A549 (cell line): ENCODE measurements at regions not wholly inside any gene's neighbourhood (a gene's known extent, or its start where the extent isn't known, plus 50 kb on each side); places are given as distances from the start of the nearest gene placed in this dataset.

ENCODE experiments used
- ATAC-seq, 2 experiments: fragments of 200-7000 bp in 1 of 2; fragments of >200 bp in 1 of 2; cut with Nextera tagmentation in 1 of 2; cut with Tn5 transposase in 1 of 2; 3 replicates each; pipeline versions ENCODE4 v1.8.0 to v1.9.1; 2018 to 2020; ENCODE audit warnings: mild to moderate bottlenecking in 1 of 2, moderate library complexity in 1 of 2
- CTCF ChIA-PET: fragments of 300-600 bp; sonication (Branson Sonifier 250); formaldehyde crosslinking; extraction: SDS; loops from one replicate; lab custom pipeline; 2021; ENCODE audit warnings: antibody characterized with exemption, inconsistent platforms; lab: Yijun Ruan, JAX
- POLR2A ChIA-PET: fragments of 350-600 bp; formaldehyde crosslinking; extraction: SDS; loops from one replicate; lab custom pipeline; 2021; ENCODE audit warnings: antibody characterized with exemption, inconsistent platforms; lab: Yijun Ruan, JAX
- DNase-seq, 2 experiments: peaks; one replicate each; pipeline versions ENCODE4 v3.0.0 to v3.0.0-alpha.2; 2011 to 2016; ENCODE audit warnings: low read depth in 1 of 2, low spot score in 1 of 2
- FAIRE-seq: peaks from 2 replicates; lab custom pipeline; 2011; peaks lifted over from hg19 to GRCh38; lab: Jason Lieb, UNC
- H3K27ac ChIP-seq, 2 experiments: fragments of >200 bp; sonication (Bioruptor Twin); formaldehyde crosslinking; 3 replicates each; pipeline ENCODE4 v1.5.1; 2016 to 2017
- H3K4me1 ChIP-seq: fragments of >200 bp; sonication (Bioruptor Twin); formaldehyde crosslinking; 3 replicates; pipeline ENCODE4 v1.6.1; 2016
- H3K4me2 ChIP-seq: fragments of >200 bp; sonication (Bioruptor Twin); formaldehyde crosslinking; 3 replicates; pipeline ENCODE4 v1.6.1; 2016
- H3K4me3 ChIP-seq: fragments of >200 bp; sonication (Bioruptor Twin); formaldehyde crosslinking; 3 replicates; pipeline ENCODE4 v1.5.1; 2016
- H3K9me3 ChIP-seq: fragments of >200 bp; sonication (Bioruptor Twin); formaldehyde crosslinking; 3 replicates; pipeline ENCODE4 v1.6.1; 2016
- ATOH8 ChIP-seq: fragments of 250-450 bp; sonication (Bioruptor Pico); IDR thresholded peaks from 2 replicates; pipeline ENCODE4 v1.5.0; 2020; ENCODE audit warnings: low read depth, mild to moderate bottlenecking, moderate library complexity
- CBX2 ChIP-seq: fragments of 200-600 bp; sonication (generic); IDR thresholded peaks from 2 replicates; pipeline ENCODE4 v1.6.1; 2016; ENCODE audit warnings: low read depth, mild to moderate bottlenecking, borderline replicate concordance
- CEBPB ChIP-seq, 2 experiments: fragments of >200 bp in 1 of 2; sonication (Bioruptor Twin) in 1 of 2; formaldehyde crosslinking in 1 of 2; IDR thresholded peaks; 2 replicates each; pipeline ENCODE4 v1.6.1; 2012 to 2016
- E2F6 ChIP-seq: IDR thresholded peaks from 2 replicates; pipeline ENCODE4 v1.6.1; 2012; ENCODE audit warnings: low read depth, borderline replicate concordance
- HEYL ChIP-seq: fragments of 250-450 bp; sonication (Bioruptor Pico); IDR thresholded peaks from 2 replicates; pipeline ENCODE4 v1.8.0; 2021; ENCODE audit warnings: mild to moderate bottlenecking, moderate library complexity
- HOXA7 ChIP-seq: fragments of 250-450 bp; sonication (Bioruptor Pico); IDR thresholded peaks from 2 replicates; pipeline ENCODE4 v1.5.0; 2020; ENCODE audit warnings: mild to moderate bottlenecking, moderate library complexity
- JUN ChIP-seq, 2 experiments: fragments of >200 bp; sonication (Bioruptor Twin); formaldehyde crosslinking; IDR thresholded peaks; 2 replicates in 1 of 2; 3 replicates in 1 of 2; pipeline ENCODE4 v1.6.1; 2016 to 2017
- KDM5A ChIP-seq: fragments of 200-600 bp; sonication (generic); IDR thresholded peaks from 2 replicates; pipeline ENCODE4 v1.6.1; 2016; ENCODE audit warnings: antibody characterized with exemption, mild to moderate bottlenecking
- MAFK ChIP-seq: fragments of 450-650 bp; IDR thresholded peaks from 2 replicates; pipeline ENCODE4 v1.6.1; 2014; ENCODE audit not compliant: partially characterized antibody
- NR3C1 ChIP-seq: fragments of >200 bp; sonication (Bioruptor Twin); formaldehyde crosslinking; IDR thresholded peaks from 3 replicates; pipeline ENCODE4 v1.6.1; 2017
- PBX3 ChIP-seq: IDR thresholded peaks from 2 replicates; pipeline ENCODE4 v1.6.1; 2012
- RARB ChIP-seq: fragments of 250-450 bp; sonication (Bioruptor Pico); IDR thresholded peaks from 2 replicates; pipeline ENCODE4 v1.8.0; 2021; ENCODE audit warnings: mild to moderate bottlenecking, moderate library complexity
- REST ChIP-seq: fragments of 200-600 bp; sonication (generic); IDR thresholded peaks from 2 replicates; pipeline ENCODE4 v1.6.1; 2016; ENCODE audit warnings: antibody characterized with exemption, mild to moderate bottlenecking, moderate library complexity
- RNF2 ChIP-seq: fragments of 200-600 bp; sonication (generic); IDR thresholded peaks from 2 replicates; pipeline ENCODE4 v1.6.1; 2016; ENCODE audit warnings: low read depth, mild to moderate bottlenecking, antibody characterized with exemption, moderate library complexity, borderline replicate concordance
- SMC3 ChIP-seq: fragments of >200 bp; sonication (Bioruptor Twin); formaldehyde crosslinking; IDR thresholded peaks from 3 replicates; pipeline ENCODE4 v1.6.1; 2018; ENCODE audit warnings: inconsistent platforms
- SREBF2 ChIP-seq: fragments of 450-650 bp; IDR thresholded peaks from 2 replicates; pipeline ENCODE4 v1.6.1; 2014; ENCODE audit warnings: mild to moderate bottlenecking, moderate library complexity
- TFCP2L1 ChIP-seq: fragments of 250-450 bp; sonication (Bioruptor Pico); IDR thresholded peaks from 2 replicates; pipeline ENCODE4 v1.5.0; 2021; ENCODE audit warnings: mild to moderate bottlenecking
- TP53 ChIP-seq: fragments of 250-450 bp; sonication (Bioruptor Pico); IDR thresholded peaks from 2 replicates; pipeline ENCODE4 v1.5.0; 2021; ENCODE audit warnings: mild to moderate bottlenecking, moderate library complexity
- ZC3H11A ChIP-seq: fragments of 450-650 bp; IDR thresholded peaks from 2 replicates; pipeline ENCODE4 v1.6.1; 2014; ENCODE audit warnings: antibody characterized with exemption, mild to moderate bottlenecking
- WGBS: methylation state at CpG from one replicate; pipeline ENCODE4 v1.1.6; 2017; ENCODE audit errors: missing lambda C conversion rate; 5-methylcytosine and 5-hydroxymethylcytosine counted together

GRCh38 chr16:26747760-26748159, 319.0 kb upstream of the C16orf82 start (continued):
- TF ChIP-seq RNF2, result no peak
- no peak for TF ChIP-seq MAFK

GRCh38 chr16:26749072-26749471, 317.7 kb upstream of the C16orf82 start:
- Histone ChIP-seq H3K4me3 (no peak overlapping the region), H3K4me2 (no peak overlapping the region), H3K27ac (no peak overlapping the region), H3K4me1 (no peaks in the 10 kb centered on the region), H3K9me3 (no peaks in the 10 kb centered on the region)
- DNase-seq, result no peak
- ChIA-PET POLR2A (no interaction called here), CTCF (interaction anchor here (1.0 kb wide), 1 partner anchor 15 kb away, joined by 3 read pairs; no protein-coding TSS in a partner anchor)
- no peak for ATAC-seq
- 7% methylated on average over 2 of the region's 2 CpGs for WGBS
- TF ChIP-seq SMC3 (no peak), SREBF2 (no peak)
- FAIRE-seq, result no peak

- DNase-seq, result no peak
- FAIRE-seq, result peak; percentile 7
- no peak for ATAC-seq
- no peak overlapping the region for H3K4me2 ChIP-seq
- WGBS, result 4% methylated on average over 2 of the region's 2 CpGs
- H3K4me3 ChIP-seq, result no peak overlapping the region
- no peak overlapping the region for H3K27ac ChIP-seq
- H3K9me3 ChIP-seq, result no peaks in the 10 kb centered on the region
- H3K4me1 ChIP-seq, result no peaks in the 10 kb centered on the region
- TF ChIP-seq RARB, result no peak
- TF ChIP-seq PBX3, result no peak
- no peak for TF ChIP-seq HEYL (CRISPR knock-in tag)
- TF ChIP-seq TP53 (CRISPR knock-in tag), result no peak
- no peak for TF ChIP-seq JUN (IDR thresholded peaks at IDR 0.05)
- no peak for TF ChIP-seq TFCP2L1 (CRISPR knock-in tag)
- no peak for TF ChIP-seq RNF2
- TF ChIP-seq ZC3H11A, result no peak
- POLR2A ChIA-PET, result no interaction called here
- CTCF ChIA-PET, result no interaction called here
Measured at GRCh38 chr16:26752166-26752565, 314.6 kb upstream of the C16orf82 start.

GRCh38 chr16:26756633-26757032, 310.1 kb upstream of the C16orf82 start:
- TF ChIP-seq ATOH8 (CRISPR knock-in tag), result no peak
- no peak for TF ChIP-seq TP53 (CRISPR knock-in tag)
- no peak for TF ChIP-seq RARB
- TF ChIP-seq CBX2, result no peak
- no peak for TF ChIP-seq MAFK
- no peak for TF ChIP-seq NR3C1
- TF ChIP-seq CEBPB (IDR thresholded peaks at IDR 0.05), result no peak
- TF ChIP-seq E2F6, result no peak
- TF ChIP-seq HOXA7 (CRISPR knock-in tag), result no peak
- TF ChIP-seq, all 56 proteins: peak for 0
- Histone ChIP-seq H3K4me2 (no peak overlapping the region), H3K27ac (no peak overlapping the region), H3K9me3 (no peaks in the 10 kb centered on the region), H3K4me1 (no peaks in the 10 kb centered on the region), H3K4me3 (no peak overlapping the region)
- CTCF ChIA-PET, result no interaction called here
- FAIRE-seq (no peak), ATAC-seq (no peak), DNase-seq (no peak)
- POLR2A ChIA-PET, result no interaction called here
- 6% methylated on average over 1 of the region's 1 CpG for WGBS

- no peak for ATAC-seq
- Histone ChIP-seq H3K4me3 (no peak overlapping the region), H3K4me2 (no peak overlapping the region), H3K9me3 (no peaks in the 10 kb centered on the region), H3K4me1 (no peaks in the 10 kb centered on the region), H3K27ac (no peak overlapping the region)
- WGBS, result 21% methylated on average over 8 of the region's 8 CpGs
- POLR2A ChIA-PET, result no interaction called here
- TF ChIP-seq REST (peak; percentile 67; the same call in 1 of the 2 replicates), KDM5A (no peak)
- DNase-seq, result no peak
- FAIRE-seq, result no peak
- CTCF ChIA-PET, result no interaction called here
Measured at GRCh38 chr16:26762594-26762993, 304.1 kb upstream of the C16orf82 start.
